Activated CD4-positive, alpha-beta T cell treated with anti-CD3 and anti-CD28 coated beads, Interleukin-10, Interleukin-2, amounts not matched to agents 100 ng/mL and 50 ng/mL, durations not matched to agents 16 hours and 8 hours (primary cell): ENCODE measurements at regions not wholly inside any gene's neighbourhood (a gene's known extent, or its start where the extent isn't known, plus 50 kb on each side); places are given as distances from the start of the nearest gene placed in this dataset.

Source experiments
- DNase-seq: peaks from one replicate; pipeline ENCODE4 v3.0.0-alpha.2; 2020

DNA sequence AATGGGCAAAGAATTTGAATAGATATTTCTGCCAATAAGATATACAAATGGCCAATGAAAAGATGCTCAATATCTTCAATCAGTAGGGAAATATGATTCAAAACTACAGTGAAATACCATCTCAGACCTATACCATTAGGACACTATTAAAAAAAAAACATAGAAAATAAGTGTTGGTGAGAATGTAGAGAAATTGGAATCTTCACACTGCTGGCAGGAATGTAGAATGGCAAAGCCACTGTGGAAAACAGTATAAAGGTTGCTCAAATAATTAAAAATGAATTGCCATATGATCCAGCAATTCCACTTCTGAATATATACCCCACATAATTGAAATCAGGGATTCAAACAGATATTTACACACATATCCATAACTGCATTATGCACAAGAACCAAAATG is 88.1 kb upstream of the STARD13 start:
- no peak for DNase-seq

DNA sequence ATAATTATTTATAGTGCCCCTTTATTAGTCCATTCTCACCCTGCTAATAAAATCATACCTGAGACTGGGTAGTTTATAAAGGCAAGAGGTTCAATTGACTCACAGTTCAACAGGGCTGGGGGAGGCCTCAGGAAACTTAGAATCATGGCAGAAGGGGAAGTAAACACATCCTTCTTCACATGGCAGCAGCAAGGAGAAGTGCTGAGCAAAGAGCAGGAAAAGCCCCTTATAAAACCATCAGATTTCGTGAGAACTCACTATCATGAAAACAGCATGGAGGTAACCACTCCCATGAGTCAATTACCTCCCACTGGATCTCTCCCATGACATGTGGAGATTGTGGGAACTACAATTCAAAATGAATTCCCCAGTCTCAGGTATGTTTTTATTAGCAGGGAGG is 89.9 kb upstream of the STARD13 start:
- no peak for DNase-seq

DNA sequence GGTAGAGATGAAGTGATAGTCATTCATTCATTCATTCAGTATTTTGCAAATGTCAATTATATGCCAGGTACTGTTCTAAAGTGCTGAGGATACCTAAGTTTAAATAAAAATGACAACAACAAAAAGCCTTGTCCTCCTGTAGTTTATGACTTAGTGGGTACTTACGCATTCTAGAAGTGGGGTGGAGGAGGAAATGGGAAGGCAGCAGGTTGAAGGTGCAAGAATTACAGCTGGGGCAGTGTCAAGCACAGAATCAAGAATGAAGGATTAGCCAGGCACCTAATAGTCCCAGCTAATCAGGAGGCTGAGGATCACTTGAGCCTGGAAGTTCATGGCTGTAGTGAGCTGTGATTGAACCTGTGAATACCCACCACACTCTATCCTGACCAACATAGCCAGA is 90.7 kb upstream of the STARD13 start:
- DNase-seq: no peak

DNA sequence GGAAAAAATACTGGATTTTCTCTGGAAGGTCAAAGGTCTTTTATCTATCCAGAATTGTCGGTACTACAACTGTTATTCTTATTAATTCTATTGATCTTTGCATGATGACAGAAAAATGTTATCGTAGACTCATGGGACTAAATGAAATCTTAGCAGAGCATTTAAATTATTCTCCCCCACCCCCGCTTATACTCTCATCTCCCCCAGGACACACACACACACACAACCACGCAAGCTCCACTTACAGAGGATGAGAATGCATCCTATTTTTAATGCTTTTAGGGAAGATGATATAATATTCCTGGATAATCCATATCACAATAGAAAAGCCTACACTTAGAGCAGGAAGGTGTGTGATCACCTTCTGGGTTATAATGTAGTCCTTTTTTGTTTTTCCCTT is 91.9 kb upstream of the STARD13 start:
- no peak for DNase-seq

DNA sequence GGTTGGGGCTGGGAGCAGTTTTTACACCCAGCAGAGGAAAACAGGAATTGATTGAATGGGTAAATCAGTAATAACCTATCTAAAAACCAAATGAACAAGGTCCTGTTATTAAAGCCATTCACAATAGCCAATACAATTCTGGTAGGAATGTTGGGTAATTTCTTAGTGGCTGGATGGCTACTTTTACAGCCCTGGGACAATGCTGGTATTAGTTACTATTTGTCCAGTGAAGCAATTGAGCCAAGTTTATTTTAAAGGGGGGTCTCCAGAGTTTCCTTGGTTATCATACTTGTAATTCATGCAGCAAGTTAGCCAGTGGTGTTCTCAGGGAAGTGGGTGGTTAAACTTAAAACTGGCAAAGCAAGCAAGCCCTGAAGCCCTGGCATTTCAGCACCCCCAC is 92.3 kb upstream of the STARD13 start:
- no peak for DNase-seq

DNA sequence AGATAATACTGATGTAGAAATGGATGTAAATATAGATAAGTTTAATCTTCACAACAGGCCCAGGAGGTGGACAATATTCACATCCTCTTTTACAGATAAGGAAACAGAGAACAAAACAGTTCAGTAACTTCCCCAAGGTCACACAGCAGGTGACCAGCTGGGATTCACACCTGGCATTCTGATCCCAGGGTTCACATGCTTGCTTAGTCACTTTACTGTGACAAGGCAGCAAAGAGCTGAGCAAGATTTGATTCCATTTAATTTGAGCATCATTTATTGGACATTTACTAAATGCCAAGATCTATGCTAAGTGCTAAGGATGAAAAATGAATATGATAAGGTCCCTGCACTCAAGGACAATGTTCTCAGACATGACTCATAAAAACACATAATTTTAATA is 94.1 kb upstream of the STARD13 start:
- DNase-seq: no peak

DNA sequence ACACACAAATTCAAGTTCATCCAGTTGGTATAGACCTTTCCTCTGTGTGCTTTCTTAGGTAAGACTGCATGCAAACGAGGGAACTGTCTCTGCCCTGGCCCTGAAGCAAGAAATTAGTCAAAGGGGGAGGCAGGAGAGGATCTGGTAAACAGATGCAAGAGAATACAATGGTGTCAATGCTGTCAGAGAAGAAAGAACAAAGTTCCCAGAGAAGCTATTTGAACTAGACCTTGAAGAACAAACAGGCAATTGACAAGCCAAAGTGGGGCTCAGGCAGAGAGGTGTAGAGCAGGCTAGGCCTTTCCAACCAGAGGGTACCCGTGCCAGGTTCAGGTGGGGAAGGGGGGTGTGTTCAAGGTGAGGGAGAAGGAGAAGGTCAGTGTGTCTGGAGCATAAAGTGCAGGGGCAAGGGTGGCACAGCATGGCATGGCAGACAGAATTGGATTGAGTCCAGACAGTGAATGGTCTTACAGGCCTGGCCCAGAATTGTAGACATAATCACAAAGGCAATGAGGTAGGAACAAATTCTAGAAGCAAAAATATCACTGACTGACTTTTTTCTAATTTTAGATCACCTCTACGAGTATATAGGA is 95.0 kb upstream of the STARD13 start:
- DNase-seq: no peak

DNA sequence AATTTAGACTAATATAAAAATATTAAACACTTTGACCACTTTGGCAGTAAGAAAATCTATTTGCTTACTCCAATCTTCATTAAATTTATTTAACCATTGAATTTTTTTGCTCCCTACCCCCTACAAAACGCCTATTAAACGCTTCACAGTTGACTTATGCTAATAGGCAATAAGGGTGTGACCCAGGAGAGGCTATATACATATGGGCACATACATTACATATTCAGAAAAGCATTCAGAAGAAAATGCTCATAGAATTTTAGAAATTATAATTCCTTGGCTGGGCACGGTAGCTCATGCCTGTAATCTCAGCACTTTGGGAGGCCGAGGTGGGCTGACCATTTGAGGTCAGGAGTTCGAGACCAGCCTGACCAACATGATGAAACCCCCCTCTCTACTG is 95.6 kb upstream of the STARD13 start:
- no peak for DNase-seq

DNA sequence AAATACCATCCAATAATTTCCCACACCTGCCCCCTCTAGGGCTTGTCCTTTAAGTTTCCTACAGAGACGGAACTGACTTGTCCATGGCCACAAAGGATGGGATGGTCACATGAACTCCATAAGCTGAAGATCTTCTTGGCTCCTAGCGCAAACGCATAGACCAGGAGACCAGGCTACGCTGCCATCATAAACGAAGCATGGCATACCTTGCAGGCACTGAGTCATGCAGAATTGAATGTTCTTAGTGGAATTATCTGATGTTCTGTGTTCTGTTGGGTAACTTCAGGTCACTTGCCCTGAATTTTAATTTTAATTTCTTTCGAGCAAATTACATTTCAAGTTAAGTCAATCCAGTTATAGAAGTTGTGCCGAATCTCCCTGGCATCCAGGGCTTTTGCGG is 96.4 kb upstream of the STARD13 start:
- no peak for DNase-seq

DNA sequence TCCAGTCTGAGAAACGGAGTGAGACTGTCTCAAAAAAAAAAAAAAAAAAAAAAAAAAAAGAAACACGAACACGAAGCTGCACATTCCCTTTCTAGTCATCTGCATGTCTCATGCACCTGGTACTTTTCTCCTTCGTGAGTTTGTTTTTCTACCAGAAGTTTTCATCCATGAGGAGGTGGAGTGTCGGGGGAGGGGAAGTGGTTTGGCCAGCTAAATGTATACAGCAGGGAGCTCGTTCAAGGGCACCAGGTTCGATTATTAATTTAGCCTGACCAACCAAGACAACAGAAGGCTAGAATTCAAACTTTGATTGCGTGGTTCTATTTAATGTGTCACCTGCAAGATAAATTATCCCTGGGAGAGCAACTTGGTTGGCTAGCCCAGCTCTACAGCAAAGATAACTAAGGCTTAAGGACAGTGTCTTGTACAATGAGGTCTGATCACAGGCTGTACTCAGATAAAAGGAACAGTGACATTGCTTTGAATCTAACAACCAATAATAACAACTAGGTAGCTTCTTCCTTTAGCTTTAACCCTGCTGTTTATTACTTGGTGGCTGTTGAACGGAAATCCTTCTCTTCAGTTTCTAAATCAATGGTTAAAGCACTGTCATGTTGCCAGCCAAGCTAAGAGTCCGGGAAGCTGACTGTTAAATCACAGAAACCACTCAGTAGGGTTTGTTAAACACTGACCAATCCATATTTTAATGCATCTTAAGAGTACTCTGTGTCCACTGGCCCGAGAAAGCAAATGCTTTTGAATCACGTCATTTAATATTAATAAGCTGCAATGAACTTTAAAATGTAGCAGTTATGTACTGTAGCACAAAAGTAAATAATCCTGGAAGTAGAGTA is 98.4 kb upstream of the STARD13 start:
- no peak for DNase-seq

DNA sequence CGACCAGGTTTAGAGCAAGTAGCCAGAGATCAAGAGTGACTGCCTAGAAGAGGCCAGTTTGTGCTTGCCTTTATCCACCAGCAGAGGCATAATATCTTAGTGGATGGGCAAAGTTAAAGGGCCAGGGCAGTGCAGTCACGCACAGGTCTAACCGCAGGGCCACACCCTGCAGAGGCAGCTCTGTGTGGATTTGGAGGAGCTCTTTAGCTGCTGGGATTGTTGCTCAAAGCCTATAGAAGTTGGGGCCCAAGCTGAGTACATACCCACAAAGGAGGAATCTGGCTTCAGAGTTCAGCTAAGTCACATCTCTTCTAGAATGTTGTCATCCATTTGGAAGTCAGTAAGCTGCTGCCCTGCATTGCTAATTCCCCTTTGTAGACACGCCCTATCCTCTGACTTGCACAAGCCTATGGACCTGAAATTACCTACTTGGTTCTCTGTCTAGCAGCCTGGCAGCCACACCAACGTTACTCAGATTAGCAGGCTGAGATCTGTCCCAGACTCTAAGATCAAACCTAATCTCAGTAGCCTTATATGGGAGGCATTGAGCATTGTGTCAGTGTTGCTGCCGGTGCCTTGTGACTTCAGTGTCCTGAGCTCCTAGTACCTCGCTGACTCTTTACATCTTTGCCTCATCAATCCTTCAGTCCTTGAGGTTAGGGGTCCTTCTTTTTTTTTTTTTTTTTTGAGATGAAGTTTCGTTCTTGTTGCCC is 102.9 kb upstream of the STARD13 start:
- no peak for DNase-seq

DNA sequence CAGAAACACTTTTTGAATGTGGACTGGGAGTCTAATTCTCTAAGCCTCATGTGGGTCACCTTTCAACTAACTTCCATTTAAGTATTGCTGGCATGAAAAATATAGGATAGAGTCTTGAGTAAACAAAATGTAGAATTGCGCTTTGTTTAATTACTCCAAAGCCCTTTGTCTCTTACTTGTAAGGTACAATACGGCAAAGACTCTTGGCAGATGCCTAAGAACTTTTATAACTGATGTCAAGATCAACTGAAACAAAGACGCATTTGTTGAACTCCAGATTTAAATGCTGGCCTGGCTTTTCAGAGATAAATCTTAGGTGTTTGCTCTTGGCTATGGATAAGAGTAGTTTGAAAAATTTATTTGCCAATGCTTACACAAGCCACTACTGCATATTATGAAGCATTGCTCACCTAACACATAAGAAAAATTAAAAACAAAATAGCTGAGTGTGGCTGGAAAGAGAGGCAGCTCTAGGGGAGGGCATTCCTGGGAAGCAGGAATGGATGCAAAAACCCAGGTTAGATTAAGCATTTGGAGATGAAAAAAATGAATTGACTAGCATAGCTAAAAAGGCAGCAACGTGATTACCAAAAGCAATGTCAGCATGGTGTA is 107.3 kb upstream of the STARD13 start:
- no peak for DNase-seq

DNA sequence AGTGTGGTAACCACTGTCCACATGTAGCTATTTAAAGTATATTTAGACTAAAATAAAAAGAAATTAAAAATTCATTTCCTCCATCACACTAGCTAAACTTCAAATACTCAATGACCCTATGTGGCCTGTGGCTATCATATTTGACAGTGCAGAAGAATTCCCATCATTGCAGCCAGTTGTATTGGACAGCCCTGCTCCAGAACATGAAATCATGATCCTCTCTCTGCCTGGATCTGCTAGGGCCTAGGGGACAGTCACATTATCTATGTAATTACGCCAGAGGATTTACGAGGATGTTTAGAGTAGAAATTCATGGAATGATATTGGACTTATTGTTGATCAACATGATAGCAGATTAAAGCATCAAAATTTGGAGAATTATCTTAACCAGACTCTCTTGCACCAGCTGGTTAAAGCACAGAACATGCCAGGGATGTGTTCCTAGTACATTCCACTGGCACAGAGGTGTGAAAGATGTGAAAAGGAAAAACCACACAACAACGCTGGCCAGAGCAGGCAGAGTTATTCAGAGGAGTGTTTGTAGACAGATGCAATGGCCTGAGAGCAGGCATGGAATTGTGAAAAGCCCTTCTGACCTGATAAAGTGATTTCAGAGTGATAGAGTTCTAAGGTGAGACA is 108.9 kb upstream of the STARD13 start:
- DNase-seq: no peak

DNA sequence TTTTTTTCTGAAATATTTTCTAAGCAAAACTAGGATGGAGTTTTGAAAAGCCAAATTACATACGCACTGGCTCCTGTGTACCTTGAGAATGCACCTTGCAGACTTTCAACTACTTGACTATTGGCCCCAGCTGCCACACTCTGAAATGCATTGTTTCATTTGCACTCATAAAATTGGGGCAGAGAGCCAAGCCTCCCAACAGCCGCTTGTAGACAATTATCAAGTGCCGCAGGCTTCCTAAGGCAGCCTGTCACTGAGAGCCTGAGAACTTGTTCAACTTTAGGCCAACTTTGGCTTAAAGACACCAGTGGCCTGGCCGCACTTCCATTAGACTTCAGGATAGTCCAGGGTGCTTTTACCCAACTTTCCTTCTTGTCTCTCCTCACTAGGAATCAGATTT is 115.7 kb upstream of the STARD13 start:
- no peak for DNase-seq

DNA sequence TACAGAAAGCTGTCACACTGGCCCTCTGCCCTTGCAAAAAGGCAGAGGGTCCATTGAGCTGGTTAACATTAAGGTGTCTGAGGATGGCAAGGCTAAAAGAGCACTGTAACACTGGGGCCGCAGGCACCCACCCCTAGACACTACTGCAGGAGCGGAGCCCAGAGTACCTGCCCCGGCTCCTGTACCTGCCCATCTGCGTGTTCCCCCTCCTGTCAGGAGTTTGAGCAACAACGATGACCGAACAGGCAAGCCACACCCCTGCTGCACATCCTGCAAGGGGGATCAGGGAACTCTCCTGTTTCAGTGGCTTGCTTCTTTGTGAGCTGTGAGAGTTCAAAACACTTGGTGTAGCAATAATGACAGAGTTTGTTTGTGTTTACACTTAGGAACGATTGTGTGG is 117.4 kb upstream of the STARD13 start:
- DNase-seq: no peak

DNA sequence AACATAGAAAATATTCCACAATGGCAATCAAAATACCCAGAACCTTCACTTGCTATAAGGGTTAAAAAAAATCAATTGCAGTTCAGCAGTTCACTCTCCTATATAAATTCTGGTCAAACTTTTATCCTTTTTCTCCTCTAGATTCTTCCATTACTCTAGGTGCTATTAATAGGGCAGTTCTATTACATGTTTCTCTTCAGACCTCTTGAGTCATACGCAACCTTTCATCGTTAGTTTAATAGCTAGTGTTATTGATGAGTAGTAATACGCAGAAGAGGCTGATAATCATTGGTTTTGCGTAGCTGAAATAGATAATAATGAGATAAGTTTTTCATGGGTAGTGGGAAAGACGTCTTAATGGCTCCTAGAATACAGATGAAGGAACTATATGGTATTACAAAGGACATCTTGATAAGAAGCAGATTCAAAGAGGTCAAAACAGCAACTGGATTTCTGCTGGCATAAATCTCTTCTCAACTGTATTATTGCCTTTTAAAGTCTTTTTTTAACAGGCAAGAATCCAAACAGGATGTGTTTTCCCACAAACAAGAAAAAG is 118.3 kb upstream of the STARD13 start:
- no peak for DNase-seq

DNA sequence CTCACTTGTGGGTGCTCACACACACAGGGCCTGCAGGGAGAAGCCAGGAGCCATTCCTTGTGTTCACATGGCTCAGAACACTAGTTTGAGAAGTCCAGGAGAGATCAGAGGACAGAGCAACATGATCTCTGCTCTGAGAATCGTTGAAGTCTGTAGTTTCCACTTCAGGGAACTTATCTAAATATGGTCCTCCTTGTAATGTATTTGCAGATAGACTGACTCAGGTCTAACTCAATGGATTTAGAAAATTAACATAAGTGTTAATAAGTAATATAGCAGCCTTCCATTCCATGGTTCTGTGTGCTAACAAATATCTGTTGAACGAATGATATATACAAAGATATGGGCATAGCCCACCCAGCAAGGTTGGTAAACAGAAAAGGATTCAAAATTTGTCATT is 119.8 kb upstream of the STARD13 start:
- DNase-seq: no peak

DNA sequence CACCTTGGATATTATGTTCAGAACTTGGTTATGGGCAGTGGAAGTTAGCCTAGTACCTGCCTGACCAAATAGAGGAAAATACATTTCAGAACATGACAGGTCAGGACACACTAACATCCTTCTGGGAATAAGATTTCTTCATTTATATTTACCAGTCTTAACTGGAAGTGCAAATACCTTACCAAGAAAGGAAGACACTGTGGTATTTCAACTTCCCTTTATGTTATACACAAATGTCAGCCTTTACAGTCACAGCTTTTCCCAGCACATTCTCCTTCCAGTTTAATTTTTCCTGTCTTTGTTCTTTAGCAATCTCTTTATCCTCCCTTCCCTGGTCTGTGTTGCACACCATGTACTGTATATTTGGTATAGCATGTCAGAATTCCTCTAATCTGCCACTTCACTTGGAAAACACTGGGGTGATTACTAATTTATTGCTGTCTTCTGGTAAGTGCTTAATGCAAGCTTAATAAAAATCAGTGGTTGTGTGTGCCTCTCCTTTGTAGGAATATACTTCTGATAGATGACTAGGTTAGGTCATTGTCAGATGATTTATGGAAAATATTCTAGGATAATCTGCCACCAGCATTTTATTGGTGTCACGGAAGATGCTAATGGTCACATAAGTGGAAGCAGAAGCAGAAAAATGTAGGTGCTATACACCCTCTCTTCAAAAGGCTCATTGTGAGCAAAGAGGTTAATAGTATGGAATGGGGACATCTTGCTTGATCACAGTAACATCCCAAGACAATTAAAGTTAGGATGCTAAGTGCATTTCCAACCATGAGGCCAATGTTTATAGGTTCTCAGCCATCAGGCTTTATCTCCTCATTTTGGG is 124.3 kb upstream of the STARD13 start:
- no peak for DNase-seq

DNA sequence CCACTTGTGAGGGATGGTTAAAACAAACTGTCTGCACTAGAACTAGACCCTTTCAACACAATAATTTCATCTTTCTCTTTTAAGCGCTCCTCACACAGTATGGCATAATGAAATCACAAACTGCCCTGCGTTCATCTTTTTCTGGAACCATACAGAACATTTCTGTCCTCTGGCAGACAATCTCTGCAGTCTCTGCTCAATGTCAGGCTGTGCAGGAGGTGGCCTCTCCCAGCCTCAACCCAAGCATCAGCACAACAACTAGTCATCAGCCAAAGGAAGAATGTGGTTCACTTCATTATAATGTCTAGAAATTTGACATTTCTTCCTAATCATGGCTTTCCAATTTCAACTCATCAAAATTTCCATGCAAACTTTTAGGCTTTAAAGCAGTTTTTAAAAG is 125.1 kb upstream of the STARD13 start:
- DNase-seq: no peak

DNA sequence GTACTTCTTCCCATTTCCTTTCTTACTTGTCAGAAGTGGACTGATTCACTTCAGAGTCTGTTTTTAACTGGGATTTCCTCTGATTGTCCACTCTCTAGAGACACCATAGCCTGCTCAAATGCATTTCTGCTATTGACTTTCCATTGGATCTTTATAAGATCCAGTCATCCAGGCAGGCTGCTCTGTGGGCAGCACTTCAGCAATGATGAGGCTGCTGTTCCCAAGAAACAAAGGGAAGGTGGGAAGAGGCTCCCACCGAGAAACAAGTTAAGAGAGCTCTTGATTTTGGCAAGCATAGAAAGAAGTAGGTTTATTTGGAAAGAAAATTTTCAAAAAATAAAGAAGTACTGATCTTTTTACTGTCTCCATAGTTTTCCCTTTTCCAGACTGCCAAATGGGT is 125.8 kb upstream of the STARD13 start:
- no peak for DNase-seq

DNA sequence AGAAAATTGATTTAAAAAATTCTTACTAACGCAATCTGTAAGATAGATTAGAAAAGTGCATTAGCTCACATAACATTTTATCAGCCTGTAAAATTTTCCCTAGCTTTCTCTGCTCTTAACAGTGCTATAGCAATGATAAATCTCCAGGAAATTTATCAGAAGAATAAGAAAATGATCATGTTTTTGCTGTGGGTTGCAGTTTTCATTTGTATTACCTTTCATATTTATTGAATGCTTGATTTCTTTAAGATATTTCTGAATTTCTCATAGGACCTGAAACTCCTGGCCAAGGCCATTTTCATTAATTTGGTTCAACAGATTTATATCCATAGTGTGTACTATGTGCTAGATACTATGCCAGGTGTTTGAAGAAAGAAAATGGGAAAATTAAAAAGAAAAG is 130.3 kb upstream of the STARD13 start:
- no peak for DNase-seq
